Body of pancreas (tissue), 4 donors: ENCODE measurements at regions not wholly inside any gene's neighbourhood (a gene's known extent, or its start where the extent isn't known, plus 50 kb on each side); places are given as distances from the start of the nearest gene placed in this dataset.

ENCODE experiments used
- POLR2A ChIP-seq, 3 donors: fragments of 450-650 bp; IDR thresholded peaks; one replicate each; pipeline ENCODE4 v1.6.1; 2016; ENCODE audit warnings: antibody characterized with exemption in 3 of 3, mild to moderate bottlenecking in 2 of 3
- TF ChIP-seq, protein P1 (sequence below), 7 experiments: fragments of 450-650 bp in 4 of 7; fragments of 200-600 bp in 3 of 7; sonication (generic) in 3 of 7; IDR thresholded peaks; one replicate each; pipeline ENCODE4 v1.5.1; 2016 to 2019; ENCODE audit warnings: antibody characterized with exemption in 7 of 7

DNA sequence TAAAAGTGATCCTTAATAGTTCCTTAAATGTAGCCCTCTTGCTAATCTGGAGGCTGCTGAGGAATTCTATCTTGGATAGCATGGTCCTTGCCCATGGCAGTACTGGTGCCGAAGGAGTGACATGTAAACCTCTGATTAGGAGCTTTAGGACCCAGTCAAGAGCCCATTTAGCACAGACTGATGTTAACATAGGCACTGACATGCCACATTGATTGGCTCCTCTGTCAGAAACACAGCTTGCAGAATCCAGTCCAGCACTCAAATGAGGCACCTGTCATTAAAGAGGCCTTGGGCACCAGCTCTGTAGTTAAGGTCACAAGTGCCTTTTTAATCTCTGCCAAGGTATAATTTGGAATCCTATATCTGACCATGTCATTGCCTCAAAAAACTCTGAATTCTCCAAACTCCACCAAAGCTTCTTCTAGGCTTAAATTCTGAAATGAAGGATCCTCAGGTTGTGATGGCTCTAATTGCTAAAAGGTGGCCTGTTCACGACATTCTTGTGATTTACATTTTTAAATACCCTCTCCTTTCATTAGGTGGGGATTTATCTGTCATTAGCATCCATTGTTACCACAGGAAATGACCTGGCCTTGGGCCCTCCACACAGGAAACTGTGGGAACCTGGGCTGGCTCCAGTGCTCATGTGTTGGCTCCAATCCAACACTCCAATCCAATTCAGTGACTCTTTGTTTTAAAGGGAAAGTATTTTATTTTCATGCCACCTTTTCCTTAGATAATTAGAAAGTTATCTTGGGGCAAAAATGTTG, 57.3 kb upstream of the RNF7 start:
- TF ChIP-seq, protein P1, sequence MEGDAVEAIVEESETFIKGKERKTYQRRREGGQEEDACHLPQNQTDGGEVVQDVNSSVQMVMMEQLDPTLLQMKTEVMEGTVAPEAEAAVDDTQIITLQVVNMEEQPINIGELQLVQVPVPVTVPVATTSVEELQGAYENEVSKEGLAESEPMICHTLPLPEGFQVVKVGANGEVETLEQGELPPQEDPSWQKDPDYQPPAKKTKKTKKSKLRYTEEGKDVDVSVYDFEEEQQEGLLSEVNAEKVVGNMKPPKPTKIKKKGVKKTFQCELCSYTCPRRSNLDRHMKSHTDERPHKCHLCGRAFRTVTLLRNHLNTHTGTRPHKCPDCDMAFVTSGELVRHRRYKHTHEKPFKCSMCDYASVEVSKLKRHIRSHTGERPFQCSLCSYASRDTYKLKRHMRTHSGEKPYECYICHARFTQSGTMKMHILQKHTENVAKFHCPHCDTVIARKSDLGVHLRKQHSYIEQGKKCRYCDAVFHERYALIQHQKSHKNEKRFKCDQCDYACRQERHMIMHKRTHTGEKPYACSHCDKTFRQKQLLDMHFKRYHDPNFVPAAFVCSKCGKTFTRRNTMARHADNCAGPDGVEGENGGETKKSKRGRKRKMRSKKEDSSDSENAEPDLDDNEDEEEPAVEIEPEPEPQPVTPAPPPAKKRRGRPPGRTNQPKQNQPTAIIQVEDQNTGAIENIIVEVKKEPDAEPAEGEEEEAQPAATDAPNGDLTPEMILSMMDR (IDR thresholded peaks at IDR 0.05), result no peak
- no peak for TF ChIP-seq POLR2A (IDR thresholded peaks at IDR 0.05)
